DMS 273 (cell line): ENCODE measurements at regions not wholly inside any gene's neighbourhood (a gene's known extent, or its start where the extent isn't known, plus 50 kb on each side); places are given as distances from the start of the nearest gene placed in this dataset.
"Not testable (repeated sequence)": the region's sequence is repeated elsewhere in the genome, so short reads cannot be mapped to it uniquely, and the experiment has no call there.

Experiments used
- DNase-seq: peaks from one replicate; lab custom pipeline; 2025; ENCODE audit not compliant: unreplicated experiment; lab: John Stamatoyannopoulos, UW

DNA sequence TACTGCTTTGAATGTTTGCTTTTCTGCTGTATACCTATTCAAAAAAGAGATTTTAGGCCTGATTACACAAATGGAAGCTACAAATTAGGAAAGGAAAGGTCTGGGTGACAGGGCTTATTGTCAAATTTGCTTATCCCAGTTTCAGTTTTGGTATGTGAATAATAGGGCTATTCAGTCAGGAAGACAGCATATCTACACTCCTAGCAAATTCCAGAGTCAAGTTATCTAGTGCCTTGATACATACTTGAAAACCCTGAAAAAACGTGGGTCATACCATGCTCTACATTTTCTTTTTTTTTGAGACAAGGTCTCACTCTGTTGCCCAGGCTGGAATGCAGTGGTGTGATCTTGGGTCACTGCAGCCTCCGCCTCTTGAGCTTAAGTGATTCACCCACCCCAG, 59.2 kb upstream of the CCDC180 start:
- not testable (repeated sequence) for DNase-seq

- DNase-seq = no peak
Measured at GRCh38 chr9:97243606-97244005, 63.9 kb upstream of the CCDC180 start.

GRCh38 chr9:97241430-97241829, 66.0 kb upstream of the CCDC180 start:
- DNase-seq = not testable (repeated sequence)

- DNase-seq = peak; percentile 86
Measured at GRCh38 chr9:97237951-97238889, 69.2 kb upstream of the CCDC180 start.

GRCh38 chr9:97237311-97237786, 70.1 kb upstream of the CCDC180 start:
- DNase-seq = no peak

DNA sequence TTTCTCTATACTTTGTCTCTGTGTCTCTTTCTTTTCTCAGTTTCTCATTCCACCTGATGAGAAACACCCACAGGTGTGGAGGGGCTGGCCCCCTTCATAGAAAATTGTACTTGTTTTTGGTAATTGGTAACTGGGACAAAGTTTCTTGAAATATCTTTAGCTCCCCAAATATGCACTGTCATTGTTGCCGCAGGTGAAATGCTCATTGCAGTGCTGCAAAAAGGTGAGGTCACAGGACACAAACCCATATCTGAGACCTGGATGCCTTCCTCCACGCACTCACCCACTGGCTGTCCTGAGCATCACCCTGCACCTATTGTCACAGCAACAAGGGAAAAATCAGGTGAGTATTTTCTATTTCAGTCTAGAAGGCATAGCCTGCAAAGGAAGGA, 74.5 kb upstream of the CCDC180 start:
- DNase-seq = not testable (repeated sequence)

GRCh38 chr9:97232060-97233008, 75.1 kb upstream of the CCDC180 start:
- not testable (repeated sequence) for DNase-seq

DNA sequence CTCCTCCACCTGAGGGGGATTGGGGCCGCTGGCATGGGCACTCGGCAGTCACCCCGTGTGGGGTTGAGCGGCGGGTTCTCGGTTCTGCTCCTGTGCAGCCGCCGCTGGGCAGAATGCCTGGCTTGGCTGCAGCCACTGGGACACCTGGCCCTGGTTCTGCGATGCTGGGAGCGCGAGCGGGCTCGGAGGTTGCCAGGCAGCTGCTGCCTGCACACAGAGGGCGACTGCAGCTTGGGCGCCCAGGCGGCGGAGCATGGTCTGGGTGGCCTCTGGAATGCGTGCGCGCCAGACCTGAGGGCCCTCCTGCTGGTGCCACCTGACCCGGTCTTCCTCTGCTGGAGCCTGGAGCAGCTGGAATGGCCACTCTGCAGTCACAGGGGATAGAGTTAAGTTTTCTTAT, 85.1 kb upstream of the CCDC180 start:
- peak; percentile 63 for DNase-seq

DNA sequence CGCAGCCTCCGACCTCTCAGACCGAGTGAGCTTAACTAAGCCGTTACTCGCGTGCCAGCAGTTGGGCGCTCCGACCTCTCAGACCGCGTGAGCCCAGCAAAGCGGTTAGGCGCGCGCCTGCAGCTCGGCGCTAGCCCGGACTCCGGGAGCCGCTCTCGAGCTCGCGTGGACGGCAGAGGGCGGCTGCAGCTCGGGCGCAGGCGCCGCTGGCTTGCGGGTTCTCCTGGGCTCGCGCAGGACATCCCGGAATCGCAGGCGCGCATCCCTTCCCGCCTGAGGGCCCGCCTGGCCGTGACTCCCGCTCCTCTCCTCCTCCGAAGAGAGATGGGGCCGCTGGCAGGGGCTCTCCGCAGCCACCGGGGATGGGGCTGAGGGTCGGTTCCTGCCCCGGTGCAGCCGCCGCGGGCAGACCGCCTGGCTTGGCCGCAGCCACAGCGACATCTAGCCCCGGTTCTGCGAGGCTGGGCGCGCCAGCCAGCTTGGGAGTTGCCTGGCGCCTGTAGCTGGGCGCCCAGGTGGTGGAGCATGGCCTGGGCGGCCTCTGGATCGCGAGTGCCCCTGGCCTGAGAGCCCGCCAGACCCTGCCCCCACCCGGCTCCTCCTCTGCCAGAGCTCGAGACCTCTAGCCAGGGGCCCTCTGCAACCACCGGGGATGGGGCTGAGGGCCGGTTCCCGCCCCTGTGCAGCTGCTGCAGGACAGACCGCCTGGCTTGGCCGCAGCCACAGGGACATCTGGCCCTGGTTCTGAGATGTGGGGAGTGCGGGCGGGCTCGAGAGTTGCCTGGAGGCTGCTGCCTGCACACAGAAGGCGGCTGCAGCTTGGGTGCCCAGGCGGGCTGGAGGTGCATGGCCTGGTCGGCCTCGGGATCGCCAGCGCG, 85.7 kb upstream of the CCDC180 start:
- DNase-seq = peak; percentile 81

DNA sequence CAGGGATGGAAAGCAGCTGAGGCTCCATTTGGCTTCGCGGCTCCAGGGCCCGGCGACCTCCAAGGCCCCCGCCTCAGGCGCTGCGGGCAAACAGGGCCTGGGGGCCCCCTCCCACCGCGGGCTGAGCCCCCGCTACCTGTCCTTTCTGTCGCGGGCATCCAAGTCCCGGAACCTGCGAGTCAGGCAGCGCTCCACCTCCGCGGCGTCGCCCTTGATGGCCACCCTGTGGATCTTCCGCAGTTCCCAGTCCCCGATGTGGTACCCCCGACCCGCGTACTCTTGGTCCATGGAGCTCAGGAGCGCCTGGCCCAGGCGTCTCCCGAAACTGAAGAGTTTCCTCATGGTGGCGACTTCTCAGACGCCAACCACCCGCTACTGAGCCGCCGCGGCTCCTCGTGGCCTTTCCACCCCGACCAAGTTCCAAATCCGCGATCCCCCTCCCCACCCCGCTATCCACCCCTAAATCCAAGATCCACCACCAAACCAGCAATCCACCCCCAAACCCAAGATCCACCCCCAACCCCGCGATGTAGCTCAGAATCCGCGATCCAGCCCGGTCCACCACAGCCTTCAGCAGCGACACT, 86.5 kb upstream of the CCDC180 start:
- DNase-seq = peak; percentile 51

GRCh38 chr9:97220396-97220795, 87.1 kb upstream of the CCDC180 start:
- DNase-seq = not testable (repeated sequence)

DNA sequence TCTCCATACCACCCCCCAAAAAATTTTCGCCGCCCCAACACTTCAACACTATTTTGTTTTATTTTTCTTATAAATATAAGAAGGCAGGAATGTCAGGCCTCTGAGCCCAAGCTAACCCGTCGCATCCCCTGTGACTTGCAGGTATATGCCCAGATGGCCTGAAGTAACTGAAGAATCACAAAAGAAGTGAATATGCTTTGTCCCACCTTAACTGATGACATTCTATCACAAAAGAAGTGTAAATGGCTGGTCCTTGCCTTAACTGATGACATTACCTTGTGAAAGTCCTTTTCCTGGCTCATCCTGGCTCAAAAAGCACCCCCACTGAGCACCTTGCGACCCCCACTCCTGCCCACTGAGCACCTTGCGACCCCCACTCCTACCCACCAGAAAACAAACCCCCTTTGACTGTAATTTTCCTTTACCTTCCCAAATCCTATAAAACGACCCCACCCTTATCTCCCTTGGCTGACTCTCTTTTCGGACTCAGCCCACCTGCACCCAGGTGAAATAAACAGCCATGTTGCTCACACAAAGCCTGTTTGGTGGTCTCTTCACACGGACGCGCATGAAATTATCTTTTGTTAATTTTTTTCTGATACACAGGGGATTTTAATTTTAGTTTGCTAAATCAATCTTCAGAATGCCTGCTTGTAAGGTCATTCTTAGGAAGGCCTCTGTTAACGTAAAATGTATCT, 87.9 kb upstream of the CCDC180 start:
- DNase-seq = not testable (repeated sequence)

DNA sequence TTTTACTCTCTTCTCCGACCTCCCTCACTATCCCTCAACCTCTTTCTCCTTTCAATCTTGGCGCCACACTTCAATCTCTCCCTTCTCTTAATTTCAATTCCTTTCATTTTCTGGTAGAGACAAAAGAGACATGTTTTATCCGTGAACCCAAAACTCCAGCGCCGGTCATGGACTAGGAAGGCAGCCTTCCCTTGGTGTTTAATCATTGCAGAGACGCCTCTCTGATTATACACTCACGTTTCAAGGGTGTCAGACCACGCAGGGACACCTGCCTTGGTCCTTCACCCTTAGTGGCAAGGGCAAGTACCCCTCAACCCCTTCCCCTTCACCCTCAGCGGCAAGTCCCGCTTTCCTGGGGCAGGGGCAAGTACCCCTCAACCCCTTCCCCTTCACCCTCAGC, 92.3 kb upstream of the CCDC180 start:
- DNase-seq = not testable (repeated sequence)

GRCh38 chr9:97214556-97214955, 92.9 kb upstream of the CCDC180 start:
- DNase-seq = not testable (repeated sequence)

GRCh38 chr9:97199683-97200082, 107.8 kb upstream of the CCDC180 start:
- DNase-seq = not testable (repeated sequence)

- not testable (repeated sequence) for DNase-seq
Measured at GRCh38 chr9:97193767-97194166, 113.7 kb upstream of the CCDC180 start.

- DNase-seq = no peak
Measured at GRCh38 chr9:97188545-97188944, 118.9 kb upstream of the CCDC180 start.

GRCh38 chr9:97187706-97188105, 119.8 kb upstream of the CCDC180 start:
- DNase-seq = not testable (repeated sequence)

- DNase-seq = no peak
Measured at GRCh38 chr9:97186493-97186892, 121.0 kb upstream of the CCDC180 start.
